ENCODE measurements at regions not wholly inside any gene's neighbourhood (a gene's known extent, or its start where the extent isn't known, plus 50 kb on each side); places are given as distances from the start of the nearest gene placed in this dataset.

DNA sequence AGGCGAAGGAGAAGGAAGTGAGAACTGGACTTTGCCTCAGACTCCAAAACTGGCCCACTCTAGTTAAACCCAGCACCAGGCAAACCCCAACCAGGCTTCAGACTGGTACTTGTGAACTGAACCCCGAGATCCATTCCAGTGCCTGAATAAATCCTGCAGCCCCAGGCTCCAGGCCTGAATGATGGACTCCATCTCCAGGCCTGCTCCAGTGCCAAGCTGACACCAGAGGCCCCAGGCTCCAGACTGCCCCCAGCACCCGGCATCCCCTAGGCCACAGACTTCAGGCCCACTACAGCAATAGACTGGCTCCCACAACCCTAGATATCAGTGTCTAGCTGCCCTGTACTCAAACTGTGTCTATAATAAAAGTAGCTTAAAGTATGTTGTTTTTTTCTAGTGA is 406.8 kb downstream of the FAM181B start:
- TF ChIP-seq, protein P1, sequence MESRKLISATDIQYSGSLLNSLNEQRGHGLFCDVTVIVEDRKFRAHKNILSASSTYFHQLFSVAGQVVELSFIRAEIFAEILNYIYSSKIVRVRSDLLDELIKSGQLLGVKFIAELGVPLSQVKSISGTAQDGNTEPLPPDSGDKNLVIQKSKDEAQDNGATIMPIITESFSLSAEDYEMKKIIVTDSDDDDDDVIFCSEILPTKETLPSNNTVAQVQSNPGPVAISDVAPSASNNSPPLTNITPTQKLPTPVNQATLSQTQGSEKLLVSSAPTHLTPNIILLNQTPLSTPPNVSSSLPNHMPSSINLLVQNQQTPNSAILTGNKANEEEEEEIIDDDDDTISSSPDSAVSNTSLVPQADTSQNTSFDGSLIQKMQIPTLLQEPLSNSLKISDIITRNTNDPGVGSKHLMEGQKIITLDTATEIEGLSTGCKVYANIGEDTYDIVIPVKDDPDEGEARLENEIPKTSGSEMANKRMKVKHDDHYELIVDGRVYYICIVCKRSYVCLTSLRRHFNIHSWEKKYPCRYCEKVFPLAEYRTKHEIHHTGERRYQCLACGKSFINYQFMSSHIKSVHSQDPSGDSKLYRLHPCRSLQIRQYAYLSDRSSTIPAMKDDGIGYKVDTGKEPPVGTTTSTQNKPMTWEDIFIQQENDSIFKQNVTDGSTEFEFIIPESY (IDR thresholded peaks at IDR 0.05) = no peak
- no peak for TF ChIP-seq JUND (IDR thresholded peaks at IDR 0.05)
- TF ChIP-seq SP1 (IDR thresholded peaks at IDR 0.05) = no peak
- no peak for TF ChIP-seq EGR1 (IDR thresholded peaks at IDR 0.05; ENCODE audit: low read depth in 2 of 2)
- TF ChIP-seq, protein P2, sequence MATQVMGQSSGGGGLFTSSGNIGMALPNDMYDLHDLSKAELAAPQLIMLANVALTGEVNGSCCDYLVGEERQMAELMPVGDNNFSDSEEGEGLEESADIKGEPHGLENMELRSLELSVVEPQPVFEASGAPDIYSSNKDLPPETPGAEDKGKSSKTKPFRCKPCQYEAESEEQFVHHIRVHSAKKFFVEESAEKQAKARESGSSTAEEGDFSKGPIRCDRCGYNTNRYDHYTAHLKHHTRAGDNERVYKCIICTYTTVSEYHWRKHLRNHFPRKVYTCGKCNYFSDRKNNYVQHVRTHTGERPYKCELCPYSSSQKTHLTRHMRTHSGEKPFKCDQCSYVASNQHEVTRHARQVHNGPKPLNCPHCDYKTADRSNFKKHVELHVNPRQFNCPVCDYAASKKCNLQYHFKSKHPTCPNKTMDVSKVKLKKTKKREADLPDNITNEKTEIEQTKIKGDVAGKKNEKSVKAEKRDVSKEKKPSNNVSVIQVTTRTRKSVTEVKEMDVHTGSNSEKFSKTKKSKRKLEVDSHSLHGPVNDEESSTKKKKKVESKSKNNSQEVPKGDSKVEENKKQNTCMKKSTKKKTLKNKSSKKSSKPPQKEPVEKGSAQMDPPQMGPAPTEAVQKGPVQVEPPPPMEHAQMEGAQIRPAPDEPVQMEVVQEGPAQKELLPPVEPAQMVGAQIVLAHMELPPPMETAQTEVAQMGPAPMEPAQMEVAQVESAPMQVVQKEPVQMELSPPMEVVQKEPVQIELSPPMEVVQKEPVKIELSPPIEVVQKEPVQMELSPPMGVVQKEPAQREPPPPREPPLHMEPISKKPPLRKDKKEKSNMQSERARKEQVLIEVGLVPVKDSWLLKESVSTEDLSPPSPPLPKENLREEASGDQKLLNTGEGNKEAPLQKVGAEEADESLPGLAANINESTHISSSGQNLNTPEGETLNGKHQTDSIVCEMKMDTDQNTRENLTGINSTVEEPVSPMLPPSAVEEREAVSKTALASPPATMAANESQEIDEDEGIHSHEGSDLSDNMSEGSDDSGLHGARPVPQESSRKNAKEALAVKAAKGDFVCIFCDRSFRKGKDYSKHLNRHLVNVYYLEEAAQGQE (IDR thresholded peaks at IDR 0.05) = no peak
- no peak for TF ChIP-seq HNF4G (IDR thresholded peaks at IDR 0.05)
- TF ChIP-seq GABPA (IDR thresholded peaks at IDR 0.05 in 1 of 2, conservative IDR thresholded peaks at IDR 0.05 in 1 of 2) = no peak
- no peak for TF ChIP-seq FOXA1 (IDR thresholded peaks at IDR 0.05)
- no peak for TF ChIP-seq HNF4A (conservative IDR thresholded peaks at IDR 0.05)
- TF ChIP-seq, protein P3, sequence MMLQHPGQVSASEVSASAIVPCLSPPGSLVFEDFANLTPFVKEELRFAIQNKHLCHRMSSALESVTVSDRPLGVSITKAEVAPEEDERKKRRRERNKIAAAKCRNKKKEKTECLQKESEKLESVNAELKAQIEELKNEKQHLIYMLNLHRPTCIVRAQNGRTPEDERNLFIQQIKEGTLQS (IDR thresholded peaks at IDR 0.05) = no peak
- TF ChIP-seq FOXA2 (IDR thresholded peaks at IDR 0.05) = no peak
- no peak for TF ChIP-seq NR2F2 (IDR thresholded peaks at IDR 0.05)
- H3K9me3 ChIP-seq (ENCODE audit: control insufficient read depth in 4 of 4, low read length in 3 of 4) = no peaks in the 10 kb centered on the region
- H3K27ac ChIP-seq (ENCODE audit: low read depth in 1 of 2, low read length in 2 of 2) = no peak overlapping the region
- no peaks in the 10 kb centered on the region for H3K36me3 ChIP-seq (ENCODE audit: control insufficient read depth in 4 of 4, insufficient read depth in 3 of 4, low read depth in 1 of 4, low read length in 3 of 4)
- WGBS = 72% methylated on average over 3 of the region's 3 CpGs
- no peaks in the 10 kb centered on the region for H3K27me3 ChIP-seq (ENCODE audit: control insufficient read depth in 4 of 4, insufficient read depth in 4 of 4, low read length in 3 of 4)
- H3K4me3 ChIP-seq (ENCODE audit: low read depth in 1 of 3, low read length in 3 of 3) = no peak overlapping the region
- no peak for DNase-seq (ENCODE audit: low spot score)
- H3K4me1 ChIP-seq (ENCODE audit: control insufficient read depth in 4 of 4, insufficient read depth in 4 of 4, low read length in 3 of 4) = no peaks in the 10 kb centered on the region
- no peak overlapping the region for H3K9ac ChIP-seq (ENCODE audit: low read depth in 1 of 2, low read length in 2 of 2)

DNA sequence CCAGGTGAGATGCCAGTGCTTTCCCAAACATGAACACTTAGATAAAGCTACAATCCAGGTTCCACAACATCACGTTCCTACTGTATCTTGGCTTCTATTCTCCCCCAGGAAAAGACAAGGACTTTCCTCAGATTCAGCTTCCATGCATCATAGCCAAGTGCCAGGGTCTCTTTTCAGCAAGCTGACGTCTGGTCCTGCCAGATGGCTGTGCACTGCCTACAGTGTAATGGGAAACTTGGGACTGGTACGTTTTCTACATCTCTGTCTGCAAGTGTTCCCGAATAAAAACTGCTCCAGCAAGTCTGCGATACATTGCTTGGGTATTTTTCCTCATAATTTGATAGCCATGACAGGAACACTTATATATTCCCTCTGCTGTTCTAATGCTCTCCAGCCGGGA is 412.5 kb downstream of the FAM181B start:
- TF ChIP-seq NR2F2 (IDR thresholded peaks at IDR 0.05) = no peak
- TF ChIP-seq TAF1 (conservative IDR thresholded peaks at IDR 0.05) = no peak
- TF ChIP-seq RAD21 (IDR thresholded peaks at IDR 0.05) = no peak
- no peak for TF ChIP-seq HNF4G (IDR thresholded peaks at IDR 0.05)
- TF ChIP-seq, protein P4, sequence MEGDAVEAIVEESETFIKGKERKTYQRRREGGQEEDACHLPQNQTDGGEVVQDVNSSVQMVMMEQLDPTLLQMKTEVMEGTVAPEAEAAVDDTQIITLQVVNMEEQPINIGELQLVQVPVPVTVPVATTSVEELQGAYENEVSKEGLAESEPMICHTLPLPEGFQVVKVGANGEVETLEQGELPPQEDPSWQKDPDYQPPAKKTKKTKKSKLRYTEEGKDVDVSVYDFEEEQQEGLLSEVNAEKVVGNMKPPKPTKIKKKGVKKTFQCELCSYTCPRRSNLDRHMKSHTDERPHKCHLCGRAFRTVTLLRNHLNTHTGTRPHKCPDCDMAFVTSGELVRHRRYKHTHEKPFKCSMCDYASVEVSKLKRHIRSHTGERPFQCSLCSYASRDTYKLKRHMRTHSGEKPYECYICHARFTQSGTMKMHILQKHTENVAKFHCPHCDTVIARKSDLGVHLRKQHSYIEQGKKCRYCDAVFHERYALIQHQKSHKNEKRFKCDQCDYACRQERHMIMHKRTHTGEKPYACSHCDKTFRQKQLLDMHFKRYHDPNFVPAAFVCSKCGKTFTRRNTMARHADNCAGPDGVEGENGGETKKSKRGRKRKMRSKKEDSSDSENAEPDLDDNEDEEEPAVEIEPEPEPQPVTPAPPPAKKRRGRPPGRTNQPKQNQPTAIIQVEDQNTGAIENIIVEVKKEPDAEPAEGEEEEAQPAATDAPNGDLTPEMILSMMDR (IDR thresholded peaks at IDR 0.05; ENCODE audit: low read depth, low read length, missing input control) = no peak
- no peak for TF ChIP-seq HNF4A (conservative IDR thresholded peaks at IDR 0.05)
- H3K9me3 ChIP-seq (ENCODE audit: control insufficient read depth in 4 of 4, low read length in 3 of 4) = no peaks in the 10 kb centered on the region
- no peak overlapping the region for H3K4me3 ChIP-seq (ENCODE audit: low read depth in 1 of 3, low read length in 3 of 3)
- H3K27me3 ChIP-seq (ENCODE audit: control insufficient read depth in 4 of 4, insufficient read depth in 4 of 4, low read length in 3 of 4) = no peaks in the 10 kb centered on the region
- no peak overlapping the region for H3K27ac ChIP-seq (ENCODE audit: low read depth in 1 of 2, low read length in 2 of 2)
- H3K4me1 ChIP-seq (ENCODE audit: control insufficient read depth in 4 of 4, insufficient read depth in 4 of 4, low read length in 3 of 4) = no peaks in the 10 kb centered on the region
- H3K9ac ChIP-seq (ENCODE audit: low read depth in 1 of 2, low read length in 2 of 2) = no peak overlapping the region
- H3K36me3 ChIP-seq (ENCODE audit: control insufficient read depth in 4 of 4, insufficient read depth in 3 of 4, low read depth in 1 of 4, low read length in 3 of 4) = no peaks in the 10 kb centered on the region
- no peak for DNase-seq (ENCODE audit: low spot score)
- WGBS = 66% methylated on average over 6 of the region's 6 CpGs

Data from liver (tissue), 8 donors.